ENCODE measurements at regions not wholly inside any gene's neighbourhood (a gene's known extent, or its start where the extent isn't known, plus 50 kb on each side); places are given as distances from the start of the nearest gene placed in this dataset.

DNA sequence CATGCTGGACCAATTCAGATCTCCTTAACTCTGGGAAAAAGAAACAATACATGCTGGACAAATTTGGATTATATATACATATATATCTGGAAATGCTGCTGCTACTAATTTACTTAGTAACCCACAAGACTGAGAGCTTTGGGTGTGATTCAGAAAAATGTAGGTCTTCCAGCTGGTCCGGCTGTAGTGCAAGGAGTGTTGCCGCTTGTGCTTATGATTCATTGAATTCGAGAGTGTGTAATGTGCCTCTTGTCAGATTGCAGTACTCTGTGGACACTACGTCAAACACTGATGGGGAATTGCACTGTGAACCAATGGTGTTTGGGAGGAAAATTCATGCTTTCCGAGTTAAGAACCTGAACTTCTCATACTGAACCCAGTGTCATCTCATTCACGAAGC, 1155.5 kb downstream of the EPHA7 start:
- no peaks in the 10 kb centered on the region for H3K9me3 Mint-ChIP-seq (ENCODE audit: unreplicated experiment)
- intact Hi-C loops (cut with micrococcal nuclease; ENCODE audit: unreplicated experiment) = no loop called here
- H3K4me1 ChIP-seq = no peaks in the 10 kb centered on the region
- H3K27me3 Mint-ChIP-seq (ENCODE audit: insufficient read depth, unreplicated experiment) = peaks cover 6% of the 10 kb centered on the region
- POLR2A ChIA-PET = no interaction called here
- DNase-seq = no peak
- CTCF ChIA-PET = no interaction called here
- BruUV-seq (replicated peaks) = no TSS peak
- TF ChIP-seq CTCF (IDR thresholded peaks at IDR 0.05; ENCODE audit: insufficient read depth in 1 of 2, low read depth in 1 of 2, low read length in 1 of 2, severe bottlenecking in 1 of 2, unreplicated experiment in 1 of 2) = no peak
- H3K36me3 Mint-ChIP-seq (ENCODE audit: insufficient read depth, unreplicated experiment) = no peaks in the 10 kb centered on the region
- H3K27me3 ChIP-seq (replicated peaks; ENCODE audit: control insufficient read depth, insufficient read depth, low read length) = no peaks in the 10 kb centered on the region
- H3K4me3 Mint-ChIP-seq (ENCODE audit: unreplicated experiment) = no peak overlapping the region
- no peaks in the 10 kb centered on the region for H3K9me3 ChIP-seq
- no peaks in the 10 kb centered on the region for H3K4me1 Mint-ChIP-seq (ENCODE audit: low read depth, unreplicated experiment)
- H3K27ac Mint-ChIP-seq (ENCODE audit: unreplicated experiment) = no peak overlapping the region
- no peak overlapping the region for H3K4me3 ChIP-seq (ENCODE audit: low read depth, low read length)
- H3K36me3 ChIP-seq (ENCODE audit: control insufficient read depth, insufficient read depth, low read length) = no peaks in the 10 kb centered on the region

- no peak for DNase-seq
- Mint-ChIP-seq H3K4me3 (ENCODE audit: unreplicated experiment) (no peak overlapping the region), H3K4me1 (ENCODE audit: low read depth, unreplicated experiment) (no peaks in the 10 kb centered on the region), H3K27ac (ENCODE audit: unreplicated experiment) (no peak overlapping the region), H3K27me3 (ENCODE audit: insufficient read depth, unreplicated experiment) (peaks cover 6% of the 10 kb centered on the region), H3K9me3 (ENCODE audit: unreplicated experiment) (no peaks in the 10 kb centered on the region), H3K36me3 (ENCODE audit: insufficient read depth, unreplicated experiment) (no peaks in the 10 kb centered on the region)
- H3K9me3 ChIP-seq = no peaks in the 10 kb centered on the region
- no peaks in the 10 kb centered on the region for H3K4me1 ChIP-seq
- ChIA-PET POLR2A (no interaction called here), CTCF (no interaction called here)
- no peaks in the 10 kb centered on the region for H3K27me3 ChIP-seq (replicated peaks; ENCODE audit: control insufficient read depth, insufficient read depth, low read length)
- H3K36me3 ChIP-seq (ENCODE audit: control insufficient read depth, insufficient read depth, low read length) = no peaks in the 10 kb centered on the region
- no peak overlapping the region for H3K4me3 ChIP-seq (ENCODE audit: low read depth, low read length)
- no peak for TF ChIP-seq CTCF (IDR thresholded peaks at IDR 0.05; ENCODE audit: insufficient read depth in 1 of 2, low read depth in 1 of 2, low read length in 1 of 2, severe bottlenecking in 1 of 2, unreplicated experiment in 1 of 2)
- intact Hi-C loops (cut with micrococcal nuclease; ENCODE audit: unreplicated experiment) = loop anchor here (10.0 kb wide), 1 partner anchor 134 kb away; no protein-coding TSS in a partner anchor
- no TSS peak for BruUV-seq (replicated peaks)
Observed at GRCh38 chr6:92259171-92259570, 1160.2 kb downstream of the EPHA7 start.

- H3K27ac Mint-ChIP-seq (ENCODE audit: unreplicated experiment) = no peak overlapping the region
- no peaks in the 10 kb centered on the region for H3K36me3 Mint-ChIP-seq (ENCODE audit: insufficient read depth, unreplicated experiment)
- ChIA-PET CTCF (no interaction called here), POLR2A (no interaction called here)
- H3K27me3 ChIP-seq (replicated peaks; ENCODE audit: control insufficient read depth, insufficient read depth, low read length) = no peaks in the 10 kb centered on the region
- no peaks in the 10 kb centered on the region for H3K27me3 Mint-ChIP-seq (ENCODE audit: insufficient read depth, unreplicated experiment)
- no peaks in the 10 kb centered on the region for H3K9me3 ChIP-seq
- no peak for DNase-seq
- no TSS peak for BruUV-seq (replicated peaks)
- intact Hi-C loops (cut with micrococcal nuclease; ENCODE audit: unreplicated experiment) = no loop called here
- H3K4me3 Mint-ChIP-seq (ENCODE audit: unreplicated experiment) = no peak overlapping the region
- H3K4me1 Mint-ChIP-seq (ENCODE audit: low read depth, unreplicated experiment) = no peaks in the 10 kb centered on the region
- H3K4me3 ChIP-seq (ENCODE audit: low read depth, low read length) = no peak overlapping the region
- no peaks in the 10 kb centered on the region for H3K4me1 ChIP-seq
- TF ChIP-seq CTCF (IDR thresholded peaks at IDR 0.05; ENCODE audit: insufficient read depth in 1 of 2, low read depth in 1 of 2, low read length in 1 of 2, severe bottlenecking in 1 of 2, unreplicated experiment in 1 of 2) = no peak
- H3K9me3 Mint-ChIP-seq (ENCODE audit: unreplicated experiment) = no peaks in the 10 kb centered on the region
- H3K36me3 ChIP-seq (ENCODE audit: control insufficient read depth, insufficient read depth, low read length) = no peaks in the 10 kb centered on the region
Observed at GRCh38 chr6:92243315-92243714, 1176.0 kb downstream of the EPHA7 start.

Measured in Caco-2 (cell line).